K562 (cell line): ENCODE measurements at regions not wholly inside any gene's neighbourhood (a gene's known extent, or its start where the extent isn't known, plus 50 kb on each side); places are given as distances from the start of the nearest gene placed in this dataset.

Experiments
- ATAC-seq: fragments of 200-7000 bp; cut with Tn5 transposase; 3 replicates; pipeline ENCODE4 v1.9.1; 2020; ENCODE audit warnings: moderate library complexity
- BruUV-seq: library from RNA; stranded (reverse); fragments of 400-500 nt; replicated peaks from 2 replicates; lab custom pipeline; 2021; lab: Mats Ljungman, UMichigan
- CTCF ChIA-PET: fragments of 300-600 bp; formaldehyde crosslinking; extraction: SDS; loops from one replicate; lab custom pipeline; 2021; ENCODE audit warnings: low intra/inter-chr PET ratio; lab: Yijun Ruan, JAX
- POLR2A ChIA-PET: fragments of 300-600, 350-650 bp; sonication (Branson Sonifier 250); formaldehyde crosslinking; extraction: SDS; loops from one replicate; lab custom pipeline; 2021; ENCODE audit warnings: antibody characterized with exemption, inconsistent platforms; lab: Yijun Ruan, JAX
- DNase-seq, 4 experiments: peaks; one replicate each; pipeline versions ENCODE4 v3.0.0 to v3.0.0-alpha.2; 2011 to 2018; ENCODE audit warnings: low spot score in 3 of 4, mixed read lengths in 3 of 4; ENCODE audit errors: extremely low read depth in 1 of 4
- FAIRE-seq: peaks from 2 replicates; lab custom pipeline; 2011; peaks lifted over from hg19 to GRCh38; lab: Jason Lieb, UNC
- H2AFZ ChIP-seq: 2 replicates; pipeline ENCODE4 v1.6.0; 2011; ENCODE audit warnings: low read depth, low read length, control low read depth, inconsistent platforms
- H3K27ac ChIP-seq: fragments of 200-600 bp; 3 replicates; pipeline ENCODE4 v1.8.0; 2011; ENCODE audit warnings: low read depth, mild to moderate bottlenecking, control low read depth, inconsistent platforms, low read length, moderate library complexity, mixed read lengths; ENCODE audit errors: extremely low read depth
- H3K27me3 ChIP-seq, 2 experiments: fragments of 300-600 bp in 1 of 2; 2 replicates in 1 of 2; 3 replicates in 1 of 2; pipeline versions ENCODE4 v1.6.0 to v1.8.0; 2011; ENCODE audit warnings: inconsistent platforms in 2 of 2, low read length in 2 of 2, mild to moderate bottlenecking in 1 of 2, mixed read lengths in 1 of 2, moderate library complexity in 1 of 2; ENCODE audit not compliant: control insufficient read depth in 2 of 2, insufficient read depth in 2 of 2
- H3K36me3 ChIP-seq: fragments of 300-600 bp; 3 replicates; pipeline ENCODE4 v1.8.0; 2011; ENCODE audit warnings: mild to moderate bottlenecking, low read length, inconsistent platforms; ENCODE audit not compliant: control insufficient read depth, insufficient read depth
- H3K4me1 ChIP-seq, 2 experiments: fragments of 200-600 bp in 1 of 2; replicated peaks in 1 of 2; 2 replicates in 1 of 2; 3 replicates in 1 of 2; pipeline versions ENCODE4 v1.5.1 to v1.8.0; 2011; ENCODE audit warnings: inconsistent platforms in 2 of 2, low read length in 2 of 2, mild to moderate bottlenecking in 1 of 2, mixed read lengths in 1 of 2, moderate library complexity in 1 of 2; ENCODE audit not compliant: control insufficient read depth in 2 of 2, insufficient read depth in 2 of 2
- H3K4me2 ChIP-seq: 2 replicates; pipeline ENCODE4 v1.6.1; 2011; ENCODE audit warnings: low read length, control low read depth, inconsistent platforms, mixed read lengths; ENCODE audit not compliant: insufficient read depth
- H3K4me3 ChIP-seq: fragments of 200-600 bp; sonication (generic), shearing (Covaris generic); 2 replicates; pipeline ENCODE4 v1.5.1; 2016; ENCODE audit warnings: control low read depth, inconsistent platforms
- H3K79me2 ChIP-seq: fragments of 200-600 bp; 3 replicates; pipeline ENCODE4 v1.8.0; 2011; ENCODE audit warnings: low read length, inconsistent platforms; ENCODE audit not compliant: control insufficient read depth, insufficient read depth
- H3K9ac ChIP-seq, 2 experiments: 2 replicates each; pipeline versions ENCODE4 v1.6.0 to v1.6.1; 2011; ENCODE audit warnings: low read depth in 2 of 2, low read length in 2 of 2, control low read depth in 1 of 2, inconsistent platforms in 1 of 2, mild to moderate bottlenecking in 1 of 2, mixed read lengths in 1 of 2; ENCODE audit not compliant: insufficient read depth in 1 of 2
- H3K9me1 ChIP-seq: one replicate; pipeline ENCODE4 v1.6.0; 2011; ENCODE audit warnings: inconsistent platforms, mild to moderate bottlenecking, low read length, moderate library complexity; ENCODE audit not compliant: control insufficient read depth, insufficient read depth
- H3K9me3 ChIP-seq: replicated peaks from 2 replicates; pipeline ENCODE4 v1.5.1; 2011; ENCODE audit warnings: low read depth, low read length, inconsistent platforms; ENCODE audit not compliant: control insufficient read depth, insufficient read depth
- H4K20me1 ChIP-seq: replicated peaks from 2 replicates; pipeline ENCODE4 v1.6.1; 2011; ENCODE audit warnings: low read length, inconsistent platforms, mixed read lengths; ENCODE audit not compliant: control insufficient read depth, insufficient read depth
- AFF1 ChIP-seq, 2 experiments: fragments of 450-650 bp; IDR thresholded peaks; 2 replicates each; pipeline ENCODE4 v1.6.1; 2018; ENCODE audit warnings: mild to moderate bottlenecking in 2 of 2, low read depth in 1 of 2; ENCODE audit not compliant: partially characterized antibody in 2 of 2
- E2F5 ChIP-seq: sonication (generic); formaldehyde crosslinking; IDR thresholded peaks from 2 replicates; pipeline ENCODE4 v1.8.0; 2022; ENCODE audit warnings: mild to moderate bottlenecking, missing genetic modification reagents
- KDM4B ChIP-seq, 2 experiments: fragments of 450-650 bp in 1 of 2; sonication (generic) in 1 of 2; IDR thresholded peaks; 2 replicates each; pipeline ENCODE4 v1.6.1; 2016 to 2017; ENCODE audit warnings: borderline replicate concordance in 2 of 2, antibody characterized with exemption in 1 of 2, low read depth in 1 of 2, mild to moderate bottlenecking in 1 of 2
- NR2C2 ChIP-seq, 2 experiments: fragments of 200-800 bp in 1 of 2; sonication (Bioruptor generic) in 1 of 2; sonication (generic) in 1 of 2; formaldehyde crosslinking in 1 of 2; IDR thresholded peaks; 2 replicates each; pipeline versions ENCODE4 v1.6.1 to v1.8.0; 2016 to 2022; ENCODE audit warnings: mild to moderate bottlenecking in 1 of 2, missing compliant biosample characterization in 1 of 2, missing genetic modification characterization in 1 of 2, missing genetic modification reagents in 1 of 2
- PCBP2 ChIP-seq: fragments of 200-400 bp; formaldehyde crosslinking; IDR thresholded peaks from 2 replicates; pipeline ENCODE4 v1.6.1; 2018; ENCODE audit warnings: low read length, low read depth, mild to moderate bottlenecking, moderate library complexity; ENCODE audit not compliant: poor library complexity, severe bottlenecking
- POLR2G ChIP-seq: fragments of 200-400 bp; formaldehyde crosslinking; IDR thresholded peaks from 2 replicates; pipeline ENCODE4 v1.6.1; 2017; ENCODE audit warnings: low read depth, mild to moderate bottlenecking, antibody characterized with exemption, low read length, moderate library complexity
- STAG1 ChIP-seq: sonication (generic); formaldehyde crosslinking; IDR thresholded peaks from 2 replicates; pipeline ENCODE4 v1.5.0; 2020; ENCODE audit warnings: missing genetic modification reagents, borderline replicate concordance
- TARDBP ChIP-seq: fragments of 450-650 bp; IDR thresholded peaks from 2 replicates; pipeline ENCODE4 v1.6.1; 2016
- TCF3 ChIP-seq: sonication (generic); formaldehyde crosslinking; IDR thresholded peaks from 2 replicates; pipeline ENCODE4 v1.4.0; 2020; ENCODE audit warnings: mild to moderate bottlenecking, missing genetic modification reagents
- TEAD4 ChIP-seq, 2 experiments: sonication (generic) in 1 of 2; formaldehyde crosslinking in 1 of 2; IDR thresholded peaks; 2 replicates each; pipeline versions ENCODE4 v1.6.1 to v1.8.0; 2012 to 2022; ENCODE audit warnings: borderline replicate concordance in 1 of 2, inconsistent platforms in 1 of 2, low read length in 1 of 2, mild to moderate bottlenecking in 1 of 2, missing genetic modification reagents in 1 of 2
- TRIM24 ChIP-seq, 2 experiments: fragments of 450-650 bp; IDR thresholded peaks; 2 replicates each; pipeline ENCODE4 v1.6.1; 2016
- ZBTB12 ChIP-seq: fragments of 250-450 bp; sonication (Bioruptor Pico); IDR thresholded peaks from 2 replicates; pipeline ENCODE4 v1.4.0; 2020
- ZNF707 ChIP-seq: fragments of 250-450 bp; sonication (Bioruptor Pico); conservative IDR thresholded peaks from 2 replicates; pipeline ENCODE4 v1.8.0; 2022; ENCODE audit warnings: inconsistent platforms, mild to moderate bottlenecking, moderate library complexity
- WGBS: fragments of 100-300 bp; shearing (Covaris generic); methylation state at CpG from one replicate; pipeline ENCODE4 v1.1.6; 2016; ENCODE audit warnings: low coverage, mixed read lengths; ENCODE audit not compliant: insufficient coverage; ENCODE audit errors: missing lambda C conversion rate; 5-methylcytosine and 5-hydroxymethylcytosine counted together
- in situ Hi-C: fragments of 300-500 bp; cut with MboI; formaldehyde crosslinking; loops from 4 replicates; pipeline ENCODE4 v1.15.0; 2018; ENCODE audit warnings: inconsistent platforms, mixed read lengths
- intact Hi-C: fragments of 100-400 bp; cut with micrococcal nuclease; formaldehyde crosslinking; loops from 2 replicates; pipeline ENCODE4 v1.14.2; 2022

- no TSS peak for BruUV-seq
- no peak for TF ChIP-seq TRIM24 (IDR thresholded peaks at IDR 0.05)
- no peak for TF ChIP-seq ZNF707 (CRISPR knock-in tag)
- no peak for TF ChIP-seq TEAD4 (IDR thresholded peaks at IDR 0.05; ENCODE audit: low read length)
- TF ChIP-seq TEAD4 (CRISPR knock-in tag; IDR thresholded peaks at IDR 0.05; ENCODE audit: borderline replicate concordance) = no peak
- TF ChIP-seq POLR2G = no peak
- TF ChIP-seq TARDBP = no peak
- no peak for TF ChIP-seq STAG1 (CRISPR knock-in tag)
- TF ChIP-seq ZBTB12 (CRISPR knock-in tag) = no peak
- no peak for TF ChIP-seq NR2C2 (CRISPR knock-in tag; IDR thresholded peaks at IDR 0.05)
- no peak for TF ChIP-seq NR2C2 (tag; IDR thresholded peaks at IDR 0.05)
- TF ChIP-seq E2F5 (CRISPR knock-in tag) = no peak
- TF ChIP-seq AFF1 (IDR thresholded peaks at IDR 0.05; ENCODE audit: low read depth in 1 of 2, partially characterized antibody in 2 of 2) = no peak
- no peak for TF ChIP-seq TCF3 (CRISPR knock-in tag)
- no peak for TF ChIP-seq KDM4B (IDR thresholded peaks at IDR 0.05; ENCODE audit: borderline replicate concordance in 2 of 2, low read depth in 1 of 2)
- TF ChIP-seq PCBP2 = no peak
- TF ChIP-seq, all 486 proteins: peak for 0
- Histone ChIP-seq H3K9me3 (no peaks in the 10 kb centered on the region; the same call in none of the 2 replicates), H3K4me2 (no peak overlapping the region), H3K4me1 (no peaks in the 10 kb centered on the region), H2AFZ (no peak overlapping the region), H3K9me1 (no peaks in the 10 kb centered on the region), H4K20me1 (no peaks in the 10 kb centered on the region), H3K27me3 (no peaks in the 10 kb centered on the region), H3K36me3 (no peaks in the 10 kb centered on the region), H3K4me3 (no peak overlapping the region), H3K79me2 (no peaks in the 10 kb centered on the region), H3K9ac (no peak overlapping the region), H3K27ac (no peak overlapping the region)
- no peak for DNase-seq
- 0% methylated on average over 1 of the region's 1 CpG for WGBS
- in situ Hi-C loops = no loop called here
- POLR2A ChIA-PET = no interaction called here
- no peak for FAIRE-seq
- intact Hi-C loops = no loop called here
- CTCF ChIA-PET = no interaction called here
- ATAC-seq = no peak
These were observed 310.6 kb upstream of the RSPO3 start for GRCh38 chr6:126807876-126808275.
